ENCODE measurements at regions not wholly inside any gene's neighbourhood (a gene's known extent, or its start where the extent isn't known, plus 50 kb on each side); places are given as distances from the start of the nearest gene placed in this dataset.

DNA sequence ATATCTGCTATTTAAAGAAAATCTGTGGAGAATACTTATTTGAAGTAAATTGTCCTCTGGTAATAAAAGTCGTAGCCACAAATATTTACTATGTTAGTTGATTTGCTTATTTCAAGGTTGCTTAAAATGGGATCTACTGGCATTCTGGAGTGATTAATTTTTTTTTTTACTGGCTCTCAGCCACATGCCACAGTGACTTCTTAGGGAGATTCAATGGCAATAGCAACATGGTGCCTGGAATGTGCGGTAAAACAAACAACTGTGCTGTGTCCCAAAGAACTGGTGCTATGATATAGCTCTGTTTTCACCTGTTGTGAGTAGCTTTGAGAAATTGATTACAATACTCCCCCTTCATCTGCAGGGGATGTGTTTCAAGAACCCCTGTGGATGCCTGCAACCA, 324.3 kb downstream of the GPAT3 start:
- no peak for TF ChIP-seq POLR2A (IDR thresholded peaks at IDR 0.05; ENCODE audit: extremely low read depth, insufficient read length)
- TF ChIP-seq, protein P1, sequence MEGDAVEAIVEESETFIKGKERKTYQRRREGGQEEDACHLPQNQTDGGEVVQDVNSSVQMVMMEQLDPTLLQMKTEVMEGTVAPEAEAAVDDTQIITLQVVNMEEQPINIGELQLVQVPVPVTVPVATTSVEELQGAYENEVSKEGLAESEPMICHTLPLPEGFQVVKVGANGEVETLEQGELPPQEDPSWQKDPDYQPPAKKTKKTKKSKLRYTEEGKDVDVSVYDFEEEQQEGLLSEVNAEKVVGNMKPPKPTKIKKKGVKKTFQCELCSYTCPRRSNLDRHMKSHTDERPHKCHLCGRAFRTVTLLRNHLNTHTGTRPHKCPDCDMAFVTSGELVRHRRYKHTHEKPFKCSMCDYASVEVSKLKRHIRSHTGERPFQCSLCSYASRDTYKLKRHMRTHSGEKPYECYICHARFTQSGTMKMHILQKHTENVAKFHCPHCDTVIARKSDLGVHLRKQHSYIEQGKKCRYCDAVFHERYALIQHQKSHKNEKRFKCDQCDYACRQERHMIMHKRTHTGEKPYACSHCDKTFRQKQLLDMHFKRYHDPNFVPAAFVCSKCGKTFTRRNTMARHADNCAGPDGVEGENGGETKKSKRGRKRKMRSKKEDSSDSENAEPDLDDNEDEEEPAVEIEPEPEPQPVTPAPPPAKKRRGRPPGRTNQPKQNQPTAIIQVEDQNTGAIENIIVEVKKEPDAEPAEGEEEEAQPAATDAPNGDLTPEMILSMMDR (IDR thresholded peaks at IDR 0.05; ENCODE audit: low read depth, low read length), result no peak
- TF ChIP-seq, protein P2, sequence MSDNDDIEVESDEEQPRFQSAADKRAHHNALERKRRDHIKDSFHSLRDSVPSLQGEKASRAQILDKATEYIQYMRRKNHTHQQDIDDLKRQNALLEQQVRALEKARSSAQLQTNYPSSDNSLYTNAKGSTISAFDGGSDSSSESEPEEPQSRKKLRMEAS (IDR thresholded peaks at IDR 0.05; ENCODE audit: low read depth, low read length), result no peak
